ENCODE measurements at regions not wholly inside any gene's neighbourhood (a gene's known extent, or its start where the extent isn't known, plus 50 kb on each side); places are given as distances from the start of the nearest gene placed in this dataset.

- H3K9me3 ChIP-seq, result no peaks in the 10 kb centered on the region
- H3K4me1 ChIP-seq, result no peaks in the 10 kb centered on the region
- TF ChIP-seq CTCF (IDR thresholded peaks at IDR 0.05) (no peak), EP300 (IDR thresholded peaks at IDR 0.05) (no peak), POLR2AphosphoS5 (IDR thresholded peaks at IDR 0.05) (no peak), POLR2A (IDR thresholded peaks at IDR 0.05) (no peak)
- no peak for DNase-seq
- WGBS, 5 donors, result 17 to 36% (median 32%) methylated on average over 3 of the region's 3 CpGs
- H3K36me3 ChIP-seq, result no peaks in the 10 kb centered on the region
- no peak overlapping the region for H3K4me3 ChIP-seq
- no peak overlapping the region for H3K27ac ChIP-seq
- H3K27me3 ChIP-seq, result no peaks in the 10 kb centered on the region
- intact Hi-C loops (cut with DNase I; ENCODE audit: low total_unique reads), result no loop called here
Measured at GRCh38 chr7:86301301-86301700, 342.4 kb upstream of the GRM3 start.

- Histone ChIP-seq H3K4me3 (no peak overlapping the region), H3K36me3 (no peaks in the 10 kb centered on the region), H3K27ac (no peak overlapping the region), H3K9me3 (no peaks in the 10 kb centered on the region), H3K27me3 (no peaks in the 10 kb centered on the region), H3K4me1 (no peaks in the 10 kb centered on the region)
- no peak for DNase-seq
- no peak for TF ChIP-seq POLR2A (IDR thresholded peaks at IDR 0.05)
- TF ChIP-seq EP300 (IDR thresholded peaks at IDR 0.05), result no peak
- TF ChIP-seq CTCF (IDR thresholded peaks at IDR 0.05), result no peak
- TF ChIP-seq POLR2AphosphoS5 (IDR thresholded peaks at IDR 0.05), result no peak
- intact Hi-C loops (cut with DNase I; ENCODE audit: low total_unique reads), result no loop called here
- 42 to 62% (median 47%) methylated on average over 2 of the region's 2 CpGs for WGBS, 5 donors
Measured at GRCh38 chr7:86295526-86295925, 348.2 kb upstream of the GRM3 start.

- H3K27ac ChIP-seq, result no peak overlapping the region
- no peaks in the 10 kb centered on the region for H3K36me3 ChIP-seq
- WGBS, 5 donors, result 91 to 95% (median 93%) methylated on average over 33 to 38 of the region's 38 CpGs
- TF ChIP-seq POLR2AphosphoS5 (IDR thresholded peaks at IDR 0.05) (no peak), EP300 (IDR thresholded peaks at IDR 0.05) (no peak), POLR2A (IDR thresholded peaks at IDR 0.05) (no peak), CTCF (IDR thresholded peaks at IDR 0.05) (no peak)
- H3K4me3 ChIP-seq, result no peak overlapping the region
- DNase-seq, result no peak
- no peaks in the 10 kb centered on the region for H3K4me1 ChIP-seq
- H3K9me3 ChIP-seq, result peaks cover 0 to 12% (median 4%) of the 10 kb centered on the region in 4 donors
- intact Hi-C loops (cut with DNase I; ENCODE audit: low total_unique reads), result no loop called here
- H3K27me3 ChIP-seq, result no peaks in the 10 kb centered on the region
Measured at GRCh38 chr7:86282014-86282682, 361.6 kb upstream of the GRM3 start.

- TF ChIP-seq POLR2A (IDR thresholded peaks at IDR 0.05) (no peak), POLR2AphosphoS5 (IDR thresholded peaks at IDR 0.05) (no peak), EP300 (IDR thresholded peaks at IDR 0.05) (no peak), CTCF (IDR thresholded peaks at IDR 0.05) (no peak)
- intact Hi-C loops (cut with DNase I; ENCODE audit: low total_unique reads), result no loop called here
- no peaks in the 10 kb centered on the region for H3K4me1 ChIP-seq
- H3K27me3 ChIP-seq, result no peaks in the 10 kb centered on the region
- H3K36me3 ChIP-seq, result no peaks in the 10 kb centered on the region
- peaks cover 0 to 17% (median 7%) of the 10 kb centered on the region in 4 donors for H3K9me3 ChIP-seq
- no peak overlapping the region for H3K4me3 ChIP-seq
- no peak overlapping the region for H3K27ac ChIP-seq
- DNase-seq, result no peak
Measured at GRCh38 chr7:86280150-86280549, 363.6 kb upstream of the GRM3 start.
